ENCODE measurements at regions not wholly inside any gene's neighbourhood (a gene's known extent, or its start where the extent isn't known, plus 50 kb on each side); places are given as distances from the start of the nearest gene placed in this dataset. TPM values are rescaled to one million over a fixed set of nuclear protein-coding genes. Genes with fewer than 3 reads are reported as not detected.

DNA sequence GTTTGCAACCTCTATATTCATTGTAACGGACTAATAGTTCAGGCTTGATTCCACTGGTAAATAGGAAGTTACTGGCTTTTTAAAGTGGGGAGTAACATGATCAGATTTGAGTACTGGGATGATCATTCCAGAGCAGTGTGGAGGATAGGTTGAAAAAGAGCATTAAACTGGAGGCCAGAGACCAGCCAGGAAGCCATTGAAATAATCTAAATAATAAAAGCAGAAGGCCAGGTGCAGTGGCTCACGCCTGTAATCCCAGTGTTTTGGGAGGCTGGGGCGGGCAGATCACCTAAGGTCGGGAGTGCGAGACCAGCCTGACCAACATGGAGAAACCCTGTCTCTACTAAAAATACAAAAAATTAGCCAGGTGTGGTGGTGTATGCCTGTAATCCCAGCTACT is 56.0 kb upstream of the MSX2 start:
- TF ChIP-seq MTA2 (IDR thresholded peaks at IDR 0.05; ENCODE audit: low read depth) (no peak), GATAD2B (conservative IDR thresholded peaks at IDR 0.05; ENCODE audit: low read depth) (no peak), MEF2A (IDR thresholded peaks at IDR 0.05; ENCODE audit: insufficient read depth, low read depth, low read length) (no peak), PAX5 (IDR thresholded peaks at IDR 0.05; ENCODE audit: borderline replicate concordance, low read depth, low read length) (no peak), CBX5 (IDR thresholded peaks at IDR 0.05; ENCODE audit: low read depth) (no peak), ATF7 (IDR thresholded peaks at IDR 0.05; ENCODE audit: low read depth) (no peak), NBN (IDR thresholded peaks at IDR 0.05) (no peak)
- TF ChIP-seq, protein P1, sequence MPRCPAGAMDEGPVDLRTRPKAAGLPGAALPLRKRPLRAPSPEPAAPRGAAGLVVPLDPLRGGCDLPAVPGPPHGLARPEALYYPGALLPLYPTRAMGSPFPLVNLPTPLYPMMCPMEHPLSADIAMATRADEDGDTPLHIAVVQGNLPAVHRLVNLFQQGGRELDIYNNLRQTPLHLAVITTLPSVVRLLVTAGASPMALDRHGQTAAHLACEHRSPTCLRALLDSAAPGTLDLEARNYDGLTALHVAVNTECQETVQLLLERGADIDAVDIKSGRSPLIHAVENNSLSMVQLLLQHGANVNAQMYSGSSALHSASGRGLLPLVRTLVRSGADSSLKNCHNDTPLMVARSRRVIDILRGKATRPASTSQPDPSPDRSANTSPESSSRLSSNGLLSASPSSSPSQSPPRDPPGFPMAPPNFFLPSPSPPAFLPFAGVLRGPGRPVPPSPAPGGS (IDR thresholded peaks at IDR 0.05; ENCODE audit: borderline replicate concordance, insufficient read depth, low read depth, low read length, poor library complexity, severe bottlenecking), result no peak
- TF ChIP-seq, protein P2, sequence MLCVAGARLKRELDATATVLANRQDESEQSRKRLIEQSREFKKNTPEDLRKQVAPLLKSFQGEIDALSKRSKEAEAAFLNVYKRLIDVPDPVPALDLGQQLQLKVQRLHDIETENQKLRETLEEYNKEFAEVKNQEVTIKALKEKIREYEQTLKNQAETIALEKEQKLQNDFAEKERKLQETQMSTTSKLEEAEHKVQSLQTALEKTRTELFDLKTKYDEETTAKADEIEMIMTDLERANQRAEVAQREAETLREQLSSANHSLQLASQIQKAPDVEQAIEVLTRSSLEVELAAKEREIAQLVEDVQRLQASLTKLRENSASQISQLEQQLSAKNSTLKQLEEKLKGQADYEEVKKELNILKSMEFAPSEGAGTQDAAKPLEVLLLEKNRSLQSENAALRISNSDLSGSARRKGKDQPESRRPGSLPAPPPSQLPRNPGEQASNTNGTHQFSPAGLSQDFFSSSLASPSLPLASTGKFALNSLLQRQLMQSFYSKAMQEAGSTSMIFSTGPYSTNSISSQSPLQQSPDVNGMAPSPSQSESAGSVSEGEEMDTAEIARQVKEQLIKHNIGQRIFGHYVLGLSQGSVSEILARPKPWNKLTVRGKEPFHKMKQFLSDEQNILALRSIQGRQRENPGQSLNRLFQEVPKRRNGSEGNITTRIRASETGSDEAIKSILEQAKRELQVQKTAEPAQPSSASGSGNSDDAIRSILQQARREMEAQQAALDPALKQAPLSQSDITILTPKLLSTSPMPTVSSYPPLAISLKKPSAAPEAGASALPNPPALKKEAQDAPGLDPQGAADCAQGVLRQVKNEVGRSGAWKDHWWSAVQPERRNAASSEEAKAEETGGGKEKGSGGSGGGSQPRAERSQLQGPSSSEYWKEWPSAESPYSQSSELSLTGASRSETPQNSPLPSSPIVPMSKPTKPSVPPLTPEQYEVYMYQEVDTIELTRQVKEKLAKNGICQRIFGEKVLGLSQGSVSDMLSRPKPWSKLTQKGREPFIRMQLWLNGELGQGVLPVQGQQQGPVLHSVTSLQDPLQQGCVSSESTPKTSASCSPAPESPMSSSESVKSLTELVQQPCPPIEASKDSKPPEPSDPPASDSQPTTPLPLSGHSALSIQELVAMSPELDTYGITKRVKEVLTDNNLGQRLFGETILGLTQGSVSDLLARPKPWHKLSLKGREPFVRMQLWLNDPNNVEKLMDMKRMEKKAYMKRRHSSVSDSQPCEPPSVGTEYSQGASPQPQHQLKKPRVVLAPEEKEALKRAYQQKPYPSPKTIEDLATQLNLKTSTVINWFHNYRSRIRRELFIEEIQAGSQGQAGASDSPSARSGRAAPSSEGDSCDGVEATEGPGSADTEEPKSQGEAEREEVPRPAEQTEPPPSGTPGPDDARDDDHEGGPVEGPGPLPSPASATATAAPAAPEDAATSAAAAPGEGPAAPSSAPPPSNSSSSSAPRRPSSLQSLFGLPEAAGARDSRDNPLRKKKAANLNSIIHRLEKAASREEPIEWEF (IDR thresholded peaks at IDR 0.05; ENCODE audit: insufficient replicate concordance, low read depth, low read length), result no peak
- intact Hi-C loops (cut with micrococcal nuclease; ENCODE audit: unreplicated experiment) (no loop called here), in situ Hi-C loops (cut with MboI) (no loop called here)
- Histone ChIP-seq H3K4me1 (ENCODE audit: control insufficient read depth, insufficient read depth, low read length) (no peaks in the 10 kb centered on the region), H3K9me3 (replicated peaks; ENCODE audit: control insufficient read depth, insufficient read depth, low read length) (no peaks in the 10 kb centered on the region), H3K27ac (ENCODE audit: control insufficient read depth, insufficient read depth) (no peak overlapping the region), H3K4me2 (ENCODE audit: control insufficient read depth, insufficient read depth) (no peak overlapping the region), H3K79me2 (ENCODE audit: control insufficient read depth, insufficient read depth, low read length) (no peaks in the 10 kb centered on the region), H2AFZ (ENCODE audit: control insufficient read depth, low read depth, low read length) (no peak overlapping the region), H3K4me3 (no peak overlapping the region), H4K20me1 (ENCODE audit: control insufficient read depth, insufficient read depth) (no peaks in the 10 kb centered on the region), H3K27me3 (replicated peaks in 1 of 2; ENCODE audit: control insufficient read depth in 2 of 2, insufficient read depth in 2 of 2, low read length in 1 of 2) (no peaks in the 10 kb centered on the region), H3K36me3 (ENCODE audit: control insufficient read depth in 2 of 2, insufficient read depth in 2 of 2, low read length in 1 of 2) (no peaks in the 10 kb centered on the region), H3K9ac (ENCODE audit: control insufficient read depth, insufficient read depth, low read length) (no peak overlapping the region)
- WGBS (ENCODE audit: insufficient coverage, insufficient replicate concordance, low lambda C conversion rate, missing lambda C conversion rate), result 56% methylated on average over 5 of the region's 5 CpGs
- no TSS peak for BruUV-seq (replicated peaks)
- ChIA-PET RAD21 (ENCODE audit: unreplicated experiment) (no interaction called here), CTCF (no interaction called here), SMC1A (ENCODE audit: uncharacterized antibody, unreplicated experiment) (no interaction called here), POLR2A (no interaction called here)
- FAIRE-seq (no peak), DNase-seq (ENCODE audit: low read depth, low spot score) (no peak), ATAC-seq (no peak)

Small RNA genes in the stretch of these regions (small RNA-seq; reads per million reads assigned to genes)
- gene HIGD1AP3 (not detected), gene SUMO2P6 (not detected)

All from GM12878 (cell line).